Heart left ventricle (tissue), 16 donors: ENCODE measurements at regions not wholly inside any gene's neighbourhood (a gene's known extent, or its start where the extent isn't known, plus 50 kb on each side); places are given as distances from the start of the nearest gene placed in this dataset.

Source experiments
- ATAC-seq, 4 donors: fragments of 200-7000 bp; cut with Tn5 transposase; one replicate each; pipeline ENCODE4 v1.9.1; 2020 to 2022; ENCODE audit warnings: moderate library complexity in 4 of 4, mild to moderate bottlenecking in 3 of 4, moderate number of reproducible peaks in 1 of 4
- DNase-seq, 5 donors: peaks; one replicate each; pipeline ENCODE4 v3.0.0-alpha.2; 2020
- H3K27ac ChIP-seq, 12 donors: fragments of 200-600 bp; sonication (generic) in 4 of 12; one replicate each; pipeline versions ENCODE4 v1.5.0 to v1.8.0; 2016 to 2022; ENCODE audit warnings: mild to moderate bottlenecking in 2 of 12
- H3K27me3 ChIP-seq, 9 donors: fragments of 200-600 bp; sonication (generic) in 2 of 9; one replicate each; pipeline versions ENCODE4 v1.5.1 to v1.8.0; 2016 to 2022; ENCODE audit warnings: mild to moderate bottlenecking in 3 of 9
- H3K36me3 ChIP-seq, 9 donors: fragments of 200-600 bp; sonication (generic) in 2 of 9; one replicate each; pipeline versions ENCODE4 v1.5.0 to v1.8.0; 2018 to 2022; ENCODE audit warnings: mild to moderate bottlenecking in 2 of 9
- H3K4me1 ChIP-seq, 12 donors: fragments of 200-600 bp; sonication (generic) in 4 of 12; one replicate each; pipeline versions ENCODE4 v1.5.0 to v1.8.0; 2016 to 2022; ENCODE audit warnings: mild to moderate bottlenecking in 3 of 12
- H3K4me3 ChIP-seq, 12 donors: fragments of 200-600 bp; sonication (generic) in 4 of 12; one replicate each; pipeline versions ENCODE4 v1.5.0 to v1.8.0; 2017 to 2022; ENCODE audit warnings: mild to moderate bottlenecking in 9 of 12, moderate library complexity in 4 of 12
- H3K9me3 ChIP-seq, 12 donors: fragments of 200-600 bp; sonication (generic) in 4 of 12; one replicate each; pipeline versions ENCODE4 v1.5.0 to v1.8.0; 2016 to 2022; ENCODE audit warnings: mild to moderate bottlenecking in 1 of 12
- CTCF ChIP-seq, 12 donors: fragments of 200-600 bp; sonication (generic) in 4 of 12; IDR thresholded peaks; one replicate each; pipeline versions ENCODE4 v1.5.0 to v1.8.0; 2018 to 2022; ENCODE audit warnings: antibody characterized with exemption in 12 of 12, mild to moderate bottlenecking in 5 of 12
- POLR2A ChIP-seq, 2 donors: fragments of 450-650 bp; IDR thresholded peaks; one replicate each; pipeline ENCODE4 v1.6.1; 2017; ENCODE audit warnings: antibody characterized with exemption in 2 of 2, mild to moderate bottlenecking in 2 of 2, moderate library complexity in 2 of 2
- WGBS, 4 donors: extraction: QIAGEN DNeasy Blood & Tissue Kit in 2 of 4; methylation state at CpG; one replicate each; pipeline versions ENCODE4 v1.1.5 to v1.1.7; 2013 to 2018; 5-methylcytosine and 5-hydroxymethylcytosine counted together
- intact Hi-C, 10 donors: fragments of 100-400 bp; cut with DNase I; formaldehyde crosslinking; loops; one replicate each; pipeline versions ENCODE4 v1.11.1 to v1.14.2; 2022
- donor health status: ischemic (EF 13 %, LVEDD 7.1; RV severe dilation, severe dysfunction).
- donor health status: healthy with polysubstance abuse.
- donor health status: DM: no; HTN: yes; CAD: no.
- donor health status: DM: no; HTN: no; CAD: no.
- donor health status: ischemic (EF 25% LVEDD 6.9; RV normal size, moderate dysfunction).
- donor health status: ischemic (EF 25% LVEDD 5.7; RV mildly dilated, moderate dysfunction).
- donor health status: healthy.
- donor health status: DM: yes; HTN: yes; CAD: no.
- donor health status: ischemic (EF 35%, LVEDD 5.7; RV mildly dilated, moderate dysfunction).
- donor health status: nonischemic (EF 11% LVEDD 7.7; RV severe dilation, severe dysfunction).
- donor health status: DM: yes; HTN: yes; CAD: no.
- donor health status: PGD.
- donor health status: ischemic (EF 29% LVEDD 5.4; RV normal size, mild dysfunction).
- donor health status: nonischemic (EF 23%, LVEDD 6.1; RV moderate dilation, normal function).

DNA sequence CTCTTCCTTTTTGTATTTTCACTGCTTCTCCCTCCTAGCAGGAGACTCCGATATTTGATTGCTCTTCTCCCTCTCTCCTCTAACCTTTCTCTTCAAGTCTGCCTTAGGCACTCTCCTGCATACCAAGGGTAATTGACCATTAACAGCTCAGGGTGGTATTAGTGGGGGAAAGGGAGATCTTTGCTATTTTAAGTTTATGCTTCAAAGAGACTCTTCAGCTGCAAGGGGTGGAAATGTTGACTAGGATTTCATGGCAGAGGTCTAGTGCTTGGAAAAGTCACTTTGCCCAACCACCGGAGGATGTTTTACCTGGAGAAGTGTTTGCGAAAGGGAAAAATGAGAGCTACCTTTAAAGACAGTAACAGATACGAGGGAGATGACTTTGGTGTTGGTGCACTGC is 453.7 kb downstream of the SLC4A3 start:
- H3K4me1 ChIP-seq: peaks cover 0 to 20% (median 0%) of the 10 kb centered on the region in 12 donors

GRCh38 chr2:220090050-220090449 is 462.6 kb downstream of the SLC4A3 start:
- Histone ChIP-seq H3K4me3 (no peak overlapping the region), H3K27ac (no peak overlapping the region), H3K27me3 (no peaks in the 10 kb centered on the region), H3K4me1 (no peaks in the 10 kb centered on the region), H3K9me3 (no peaks in the 10 kb centered on the region), H3K36me3 (no peaks in the 10 kb centered on the region)
- intact Hi-C loops: no loop called here
- ATAC-seq (no peak), DNase-seq (no peak)
- no peak for TF ChIP-seq POLR2A (IDR thresholded peaks at IDR 0.05)
- no peak for TF ChIP-seq CTCF (IDR thresholded peaks at IDR 0.05)
- 35 to 50% (median 46%) methylated on average over 3 of the region's 3 CpGs for WGBS, 4 donors

More for the DNA sequence above, 453.7 kb downstream of the SLC4A3 start:
- H3K4me3 ChIP-seq: no peak overlapping the region
- intact Hi-C loops: no loop called here
- H3K36me3 ChIP-seq: no peaks in the 10 kb centered on the region
- peaks cover 0 to 5% (median 0%) of the 10 kb centered on the region in 9 donors for H3K27me3 ChIP-seq
- H3K9me3 ChIP-seq: no peaks in the 10 kb centered on the region
- TF ChIP-seq POLR2A (IDR thresholded peaks at IDR 0.05): no peak
- TF ChIP-seq CTCF (IDR thresholded peaks at IDR 0.05): no peak
- ATAC-seq (no peak), DNase-seq (no peak)
- H3K27ac ChIP-seq: no peak overlapping the region
- 86 to 93% (median 90%) methylated on average over 4 of the region's 4 CpGs for WGBS, 4 donors

DNA sequence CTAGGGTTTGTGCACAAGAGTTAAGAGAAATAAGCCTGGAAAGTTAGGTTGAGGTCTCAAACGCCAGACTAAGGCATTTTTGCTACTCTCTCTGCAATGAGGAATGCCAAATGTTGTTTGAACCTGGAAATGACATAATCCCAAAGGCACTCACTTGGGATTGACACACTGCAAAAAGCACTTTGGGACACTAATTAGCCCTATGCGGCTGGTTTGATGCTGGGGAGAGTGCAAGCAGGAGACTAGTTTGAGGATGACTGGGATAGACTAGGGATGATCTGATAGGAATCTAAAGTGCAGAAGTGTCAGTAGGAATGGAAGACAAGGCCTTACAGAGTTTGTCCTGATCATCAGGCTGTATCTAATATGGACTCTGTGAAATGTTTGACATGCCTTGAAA is 469.0 kb downstream of the SLC4A3 start:
- no peaks in the 10 kb centered on the region for H3K9me3 ChIP-seq
- H3K4me3 ChIP-seq: no peak overlapping the region
- no peak overlapping the region for H3K27ac ChIP-seq
- WGBS, 4 donors: 27 to 31% (median 29%) methylated on average over 2 of the region's 2 CpGs
- H3K27me3 ChIP-seq: no peaks in the 10 kb centered on the region
- TF ChIP-seq POLR2A (IDR thresholded peaks at IDR 0.05) (no peak), CTCF (IDR thresholded peaks at IDR 0.05) (no peak)
- DNase-seq (no peak), ATAC-seq (no peak)
- intact Hi-C loops: no loop called here
- H3K4me1 ChIP-seq: no peaks in the 10 kb centered on the region
- H3K36me3 ChIP-seq: no peaks in the 10 kb centered on the region

- intact Hi-C loops: loop anchor here in 1 of 10 donors (10.0 kb wide), 1 partner anchor 1473 kb away; the partner anchor contains the start of gene EPHA4
- no peak overlapping the region for H3K4me3 ChIP-seq
- H3K27ac ChIP-seq: no peak overlapping the region
- no peaks in the 10 kb centered on the region for H3K36me3 ChIP-seq
- DNase-seq (no peak), ATAC-seq (no peak)
- no peak for TF ChIP-seq CTCF (IDR thresholded peaks at IDR 0.05)
- no peak for TF ChIP-seq POLR2A (IDR thresholded peaks at IDR 0.05)
- no peaks in the 10 kb centered on the region for H3K9me3 ChIP-seq
- 49 to 73% (median 60%) methylated on average over 6 of the region's 6 CpGs for WGBS, 4 donors
- H3K27me3 ChIP-seq: no peaks in the 10 kb centered on the region
- H3K4me1 ChIP-seq: peaks cover 0 to 10% (median 1%) of the 10 kb centered on the region in 12 donors
Measured at GRCh38 chr2:220101980-220102379, 474.6 kb downstream of the SLC4A3 start.
